ENCODE measurements at regions not wholly inside any gene's neighbourhood (a gene's known extent, or its start where the extent isn't known, plus 50 kb on each side); places are given as distances from the start of the nearest gene placed in this dataset.

GRCh38 chr12:67504026-67504425, 144.5 kb upstream of the DYRK2 start:
- DNase-seq = no peak

GRCh38 chr12:67506739-67507138, 141.8 kb upstream of the DYRK2 start:
- no peak for DNase-seq

GRCh38 chr12:67508830-67509229, 139.7 kb upstream of the DYRK2 start:
- no peak for DNase-seq

- no peak for DNase-seq
Observed at GRCh38 chr12:67509666-67510386, 138.7 kb upstream of the DYRK2 start.

- no peak for DNase-seq
Observed at GRCh38 chr12:67512061-67512460, 136.5 kb upstream of the DYRK2 start.

GRCh38 chr12:67514502-67514901, 134.0 kb upstream of the DYRK2 start:
- DNase-seq = no peak

- peak; percentile 67 for DNase-seq
Observed at GRCh38 chr12:67515679-67516340, 132.7 kb upstream of the DYRK2 start.

GRCh38 chr12:67517181-67517887, 131.2 kb upstream of the DYRK2 start:
- DNase-seq = no peak

- DNase-seq = no peak
Observed at GRCh38 chr12:67519484-67520433, 128.8 kb upstream of the DYRK2 start.

- DNase-seq = no peak
Observed at GRCh38 chr12:67520606-67521005, 127.9 kb upstream of the DYRK2 start.

- DNase-seq = no peak
Observed at GRCh38 chr12:67522222-67522621, 126.3 kb upstream of the DYRK2 start.

GRCh38 chr12:67523538-67523937, 125.0 kb upstream of the DYRK2 start:
- DNase-seq = no peak

- no peak for DNase-seq
Observed at GRCh38 chr12:67524861-67525616, 123.5 kb upstream of the DYRK2 start.

GRCh38 chr12:67525617-67525884, 123.0 kb upstream of the DYRK2 start:
- DNase-seq = no peak

- DNase-seq = no peak
Observed at GRCh38 chr12:67526129-67526528, 122.4 kb upstream of the DYRK2 start.

GRCh38 chr12:67531051-67531450, 117.5 kb upstream of the DYRK2 start:
- no peak for DNase-seq

- no peak for DNase-seq
Observed at GRCh38 chr12:67531501-67531900, 117.0 kb upstream of the DYRK2 start.

- no peak for DNase-seq
Observed at GRCh38 chr12:67533159-67533558, 115.4 kb upstream of the DYRK2 start.

- DNase-seq = no peak
Observed at GRCh38 chr12:67534046-67534445, 114.5 kb upstream of the DYRK2 start.

GRCh38 chr12:67534681-67535080, 113.9 kb upstream of the DYRK2 start:
- no peak for DNase-seq

- no peak for DNase-seq
Observed at GRCh38 chr12:67535176-67535575, 113.4 kb upstream of the DYRK2 start.

GRCh38 chr12:67535971-67536370, 112.6 kb upstream of the DYRK2 start:
- no peak for DNase-seq

All from CD4-positive, alpha-beta T cell treated with Interleukin-17A for 1 hour (primary cell).